Skin of body (tissue), 1 donor: ENCODE measurements at regions not wholly inside any gene's neighbourhood (a gene's known extent, or its start where the extent isn't known, plus 50 kb on each side); places are given as distances from the start of the nearest gene placed in this dataset.

Experiments
- DNase-seq: peaks from one replicate; lab custom pipeline; 2025; lab: John Stamatoyannopoulos, UW

DNA sequence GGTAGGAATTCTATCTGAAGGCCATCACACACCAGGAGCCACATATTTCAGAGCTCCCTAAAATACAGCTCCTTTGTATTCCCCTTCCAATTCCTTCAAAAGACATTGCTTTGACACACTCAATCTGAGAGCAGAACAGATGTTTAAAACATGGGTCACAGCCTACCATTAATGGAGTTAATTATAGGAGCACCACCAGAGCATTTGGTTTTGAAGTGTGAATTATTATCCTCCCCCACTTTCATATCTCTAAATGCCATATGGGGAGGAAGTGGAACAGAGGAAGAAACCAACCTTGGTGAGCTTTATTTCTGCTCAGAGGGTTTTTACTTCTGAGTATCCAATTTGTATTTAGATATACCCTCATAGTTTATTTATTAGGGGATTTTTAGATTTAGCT, 50.7 kb upstream of the TNFRSF21 start:
- no peak for DNase-seq

- no peak for DNase-seq
These were observed 53.3 kb upstream of the TNFRSF21 start for GRCh38 chr6:47362857-47363461.

- no peak for DNase-seq
These were observed 54.0 kb upstream of the TNFRSF21 start for GRCh38 chr6:47363736-47364135.

- no peak for DNase-seq
These were observed 56.7 kb upstream of the TNFRSF21 start for GRCh38 chr6:47366335-47366890.

- no peak for DNase-seq
These were observed 61.6 kb upstream of the TNFRSF21 start for GRCh38 chr6:47371139-47371869.

DNA sequence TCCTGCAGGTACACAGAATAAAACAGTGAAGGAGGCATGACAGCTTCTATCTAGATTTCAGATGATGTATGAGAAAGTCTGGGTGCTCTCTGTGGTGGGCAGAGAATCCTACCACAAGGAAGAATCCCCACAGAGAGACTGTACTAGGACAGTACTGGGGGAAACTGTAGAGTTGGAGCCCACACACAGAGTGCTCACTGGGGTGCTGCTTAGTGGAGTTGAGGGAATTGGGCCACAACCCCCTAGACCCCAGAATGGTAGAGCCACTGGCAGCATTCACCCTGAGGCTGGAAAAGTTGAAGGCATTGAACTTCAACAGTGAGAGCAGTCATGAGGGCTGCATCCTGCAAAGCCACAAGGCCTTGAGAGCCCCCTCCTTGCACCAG, 62.2 kb upstream of the TNFRSF21 start:
- no peak for DNase-seq

DNA sequence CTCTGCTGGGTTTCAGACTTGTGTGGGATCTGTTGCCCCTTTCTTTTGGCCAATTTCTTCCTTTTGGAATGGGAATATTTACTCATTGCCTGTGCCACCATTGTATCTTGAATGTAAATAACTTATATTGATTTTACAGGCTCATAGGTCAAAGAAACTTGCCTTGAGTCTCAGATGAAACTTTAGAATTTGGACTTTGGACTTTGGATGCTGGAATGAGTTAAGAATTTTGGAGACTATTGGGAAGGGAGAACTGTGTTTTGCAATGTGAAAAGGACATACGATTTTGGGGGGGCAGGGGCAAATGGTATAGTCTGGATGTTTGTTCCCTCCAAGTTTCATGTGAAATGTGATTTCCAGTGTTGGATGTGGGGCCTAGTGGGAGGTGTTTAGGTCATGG, 62.6 kb upstream of the TNFRSF21 start:
- DNase-seq: no peak

GRCh38 chr6:47375426-47375825, 65.7 kb upstream of the TNFRSF21 start:
- no peak for DNase-seq

GRCh38 chr6:47376930-47377329, 67.2 kb upstream of the TNFRSF21 start:
- no peak for DNase-seq

DNA sequence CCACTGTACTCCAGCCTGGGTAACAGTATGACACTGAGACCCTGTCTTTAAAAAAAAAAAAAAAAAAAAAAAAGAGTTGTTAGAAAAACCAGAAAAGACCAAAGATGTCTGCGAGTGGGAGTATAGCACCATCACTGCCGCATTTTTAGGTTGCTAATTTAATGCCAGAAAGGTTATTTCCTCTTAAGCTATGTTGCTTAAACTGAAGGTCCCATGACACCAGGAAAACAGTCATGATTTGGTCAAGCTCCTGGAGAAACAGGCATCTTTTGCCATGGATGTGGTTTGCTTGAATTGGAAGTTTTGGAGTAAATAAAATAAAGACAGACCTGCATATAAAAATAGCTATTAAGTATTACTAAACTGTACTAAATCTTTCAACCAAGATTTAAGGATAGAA, 68.3 kb upstream of the TNFRSF21 start:
- DNase-seq: no peak

DNA sequence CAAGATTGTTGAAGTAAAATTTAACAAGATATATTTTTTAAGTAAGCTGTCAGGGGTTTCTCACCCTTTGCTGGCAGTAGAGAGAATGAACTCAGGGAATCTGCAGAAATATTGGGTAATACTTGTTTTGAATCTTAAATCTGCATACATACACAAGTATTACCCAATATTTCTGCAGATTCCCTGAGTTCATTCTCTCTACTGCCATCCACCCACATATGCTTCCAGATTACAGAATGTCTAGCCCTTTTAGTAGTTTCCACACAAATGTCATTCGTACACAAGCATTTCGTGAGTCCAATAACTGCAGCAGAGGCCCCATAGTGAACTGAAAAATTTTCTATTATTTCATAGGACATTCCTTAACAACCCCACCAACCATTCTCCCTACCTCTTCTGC, 69.6 kb upstream of the TNFRSF21 start:
- DNase-seq: no peak

DNA sequence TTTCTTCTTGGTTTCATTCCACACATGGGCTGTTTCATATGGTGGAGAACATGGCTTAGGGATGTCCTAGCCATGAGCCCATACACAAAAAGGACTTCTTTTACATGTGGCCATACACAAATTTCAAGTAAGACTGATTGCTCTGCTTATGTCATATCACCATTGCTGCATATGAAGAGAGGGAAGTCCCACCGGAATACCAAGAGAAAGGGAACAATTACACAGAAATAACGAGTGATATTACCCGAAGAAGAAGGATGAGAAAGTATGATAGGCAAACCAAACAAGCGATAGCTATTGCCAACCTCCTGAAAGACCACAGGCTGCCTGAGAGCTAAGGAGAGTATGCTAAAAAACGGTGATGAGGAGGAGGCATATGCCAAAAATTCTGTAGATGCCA, 70.5 kb upstream of the TNFRSF21 start:
- no peak for DNase-seq

DNA sequence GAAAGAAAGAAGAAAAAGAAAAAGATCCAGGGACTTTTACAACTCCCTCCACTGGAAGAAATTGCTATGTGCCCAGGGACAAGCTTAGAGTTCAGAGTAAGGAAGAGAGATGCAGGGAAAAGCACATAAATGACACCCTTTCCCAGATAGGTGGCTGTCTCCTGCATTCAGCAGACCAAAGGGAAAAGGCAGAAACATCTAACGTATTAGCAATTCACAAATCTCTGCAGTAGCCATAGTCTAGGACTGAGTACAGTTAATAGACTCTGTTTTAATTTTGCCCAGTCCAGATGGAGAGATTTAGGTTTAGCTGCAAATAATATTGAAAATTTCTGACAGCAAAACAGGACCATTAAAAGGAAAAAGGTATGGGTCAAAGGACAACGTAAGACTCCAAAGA, 71.3 kb upstream of the TNFRSF21 start:
- DNase-seq: no peak

- no peak for DNase-seq
These were observed 73.7 kb upstream of the TNFRSF21 start for GRCh38 chr6:47383360-47383759.

- DNase-seq: no peak
These were observed 82.0 kb upstream of the TNFRSF21 start for GRCh38 chr6:47391675-47392074.

- no peak for DNase-seq
These were observed 82.5 kb upstream of the TNFRSF21 start for GRCh38 chr6:47392251-47392650.

DNA sequence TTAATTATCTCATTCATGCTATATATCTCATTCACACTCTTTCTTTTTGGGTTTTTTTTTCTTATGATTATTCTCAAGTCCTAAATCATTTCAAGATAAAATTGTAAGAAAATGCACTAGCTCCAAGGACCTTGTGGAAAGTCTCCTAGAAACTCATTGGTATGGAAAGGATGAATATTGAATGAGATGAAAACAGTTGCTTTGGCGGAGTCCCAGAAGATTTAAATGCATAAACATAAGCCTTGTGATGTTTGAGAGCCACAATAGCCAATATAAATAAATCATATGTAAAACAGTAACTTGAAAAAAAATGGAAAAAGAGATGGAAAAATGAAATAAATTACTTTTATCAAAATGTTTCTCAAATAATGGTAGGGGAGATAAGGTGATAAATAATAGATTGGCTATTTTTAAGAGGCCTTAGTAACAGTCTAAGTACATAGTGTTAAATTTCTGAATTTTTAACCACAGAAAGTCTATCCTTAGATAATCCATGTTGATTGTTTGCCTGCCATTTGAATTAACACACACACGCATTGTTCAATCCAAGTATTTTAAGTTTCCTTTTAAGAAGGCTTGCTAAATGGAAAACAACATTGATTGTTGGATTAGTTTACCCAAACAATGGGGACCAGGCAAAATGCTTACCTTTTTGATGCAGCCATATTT, 81.1 kb upstream of the CD2AP start:
- DNase-seq: no peak

DNA sequence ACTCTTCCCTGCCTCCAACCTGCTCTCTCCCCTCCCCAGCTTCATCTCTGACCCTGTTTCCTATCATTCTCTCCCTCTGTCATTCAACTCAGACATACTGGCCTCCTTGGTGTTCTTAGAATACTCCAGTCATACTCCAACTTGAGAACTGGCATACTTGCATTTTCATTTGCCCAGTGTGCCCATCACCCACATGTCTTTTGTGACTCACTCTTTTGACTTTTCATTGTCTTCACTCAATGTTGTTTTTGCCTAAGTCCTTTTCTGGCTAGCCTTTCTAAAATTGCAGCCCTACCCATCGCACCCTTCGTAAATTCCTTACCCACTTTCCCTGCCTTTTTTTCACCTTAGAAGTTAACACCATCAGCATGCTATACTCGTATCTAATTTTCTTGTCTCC, 77.0 kb upstream of the CD2AP start:
- DNase-seq: no peak

DNA sequence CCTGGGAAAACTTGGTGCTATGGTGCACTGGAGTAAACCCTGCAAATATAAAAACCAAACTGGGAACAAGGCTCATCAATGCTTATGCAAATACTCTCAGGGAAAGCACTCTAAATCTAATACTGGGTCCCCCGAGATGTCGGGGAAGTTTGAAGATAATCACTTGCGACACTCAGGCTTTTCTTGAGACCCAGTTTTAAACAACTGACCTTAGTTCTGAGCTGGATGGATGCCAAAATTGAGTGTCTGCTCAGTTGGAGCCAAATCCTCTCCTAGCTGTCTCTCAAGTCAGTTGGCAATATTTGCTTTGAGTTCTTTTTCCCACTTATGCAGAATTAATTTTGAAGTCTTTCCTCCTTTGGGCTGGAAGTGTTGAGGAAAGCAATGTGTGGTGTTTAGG, 75.5 kb upstream of the CD2AP start:
- peak; percentile 9 for DNase-seq

DNA sequence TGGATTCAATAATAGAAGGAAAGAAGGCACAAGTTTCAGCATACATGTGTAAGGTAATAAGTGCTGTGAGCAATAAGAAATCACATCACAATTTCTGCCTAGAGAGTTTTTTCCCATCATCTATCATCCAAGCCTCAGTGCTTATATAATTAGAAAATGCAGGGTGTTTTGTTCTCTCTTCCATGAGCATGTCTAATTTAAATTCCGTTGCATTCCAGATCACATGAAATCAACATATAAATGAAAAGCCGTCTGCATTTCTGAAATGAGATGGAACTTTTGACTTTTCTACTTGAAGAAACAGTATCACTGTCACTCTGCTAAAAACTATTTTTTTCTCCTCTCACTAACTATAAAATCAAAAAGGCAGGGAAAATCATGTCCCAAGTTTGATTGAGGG, 74.5 kb upstream of the CD2AP start:
- DNase-seq: no peak

DNA sequence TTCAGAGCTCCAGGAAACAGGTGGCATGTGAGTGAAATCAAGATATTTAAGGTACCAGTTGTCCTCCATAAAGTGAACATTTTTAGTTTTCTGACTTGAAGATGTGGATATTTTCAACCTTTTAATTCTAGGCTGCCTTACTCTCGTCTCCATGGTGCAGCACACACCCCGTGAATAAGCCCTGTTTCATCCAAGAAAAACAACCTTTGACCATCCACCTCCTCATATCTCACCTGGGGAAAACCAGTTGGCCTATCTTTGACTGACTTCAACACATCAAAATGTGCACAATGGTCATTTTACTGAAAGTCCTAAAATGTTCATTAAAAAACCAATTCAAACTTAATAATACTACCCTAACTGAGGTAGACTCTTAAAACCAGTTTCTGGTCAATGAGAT, 73.8 kb upstream of the CD2AP start:
- no peak for DNase-seq

DNA sequence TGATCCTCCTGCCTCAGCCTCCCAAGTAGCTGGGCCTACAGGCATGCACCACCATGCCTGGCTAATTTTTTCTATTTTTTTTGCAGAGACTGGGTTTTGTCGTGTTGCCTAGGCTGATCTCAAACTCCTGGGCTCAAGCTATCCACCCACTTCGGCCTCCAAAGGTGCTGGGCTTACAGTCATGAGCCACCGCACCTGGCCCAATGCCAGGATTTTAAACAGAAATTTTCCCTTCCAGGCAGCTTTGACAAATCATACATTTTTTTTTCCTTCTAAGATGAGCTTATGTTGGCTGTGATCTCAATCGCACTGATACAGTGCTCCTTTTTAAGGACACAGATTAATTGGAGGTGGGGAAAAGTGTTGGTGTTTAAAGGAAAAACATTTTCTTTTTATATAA, 73.2 kb upstream of the CD2AP start:
- no peak for DNase-seq

- DNase-seq: no peak
These were observed 72.3 kb upstream of the CD2AP start for GRCh38 chr6:47405273-47405672.
